GM23338 (cell line): ENCODE measurements at regions not wholly inside any gene's neighbourhood (a gene's known extent, or its start where the extent isn't known, plus 50 kb on each side); places are given as distances from the start of the nearest gene placed in this dataset.

ENCODE experiments used
- ATAC-seq: fragments of 200-7000 bp; cut with Tn5 transposase; 3 replicates; pipeline ENCODE4 v1.9.1; 2020
- DNase-seq: peaks from one replicate; pipeline ENCODE4 v3.0.0-alpha.2; 2015; ENCODE audit warnings: low spot score
- H2AFZ ChIP-seq: fragments of 200-600 bp; sonication (generic); 2 replicates; pipeline ENCODE4 v1.8.0; 2016; ENCODE audit warnings: antibody characterized with exemption, mild to moderate bottlenecking, moderate library complexity
- H3F3A ChIP-seq: fragments of 200-600 bp; sonication (generic); replicated peaks from 2 replicates; pipeline ENCODE4 v1.8.0; 2017; ENCODE audit warnings: antibody characterized with exemption, mixed run types, low read depth
- H3K27ac ChIP-seq: fragments of 200-600 bp; sonication (generic); 2 replicates; pipeline ENCODE4 v1.6.1; 2016; ENCODE audit warnings: low read depth
- H3K27me3 ChIP-seq: fragments of 200-600 bp; sonication (generic); 2 replicates; pipeline ENCODE4 v1.8.0; 2016; ENCODE audit warnings: mild to moderate bottlenecking, mixed run types, moderate library complexity; ENCODE audit not compliant: insufficient read depth
- H3K36me3 ChIP-seq: fragments of 200-600 bp; sonication (generic); 2 replicates; pipeline ENCODE4 v1.8.0; 2016; ENCODE audit warnings: mild to moderate bottlenecking; ENCODE audit not compliant: insufficient read depth
- H3K4me1 ChIP-seq: fragments of 200-600 bp; sonication (generic); 2 replicates; pipeline ENCODE4 v1.8.0; 2016; ENCODE audit warnings: mild to moderate bottlenecking, moderate library complexity; ENCODE audit not compliant: insufficient read depth
- H3K4me2 ChIP-seq: fragments of 200-600 bp; sonication (generic); 2 replicates; pipeline ENCODE4 v1.7.1; 2017; ENCODE audit warnings: mixed run types
- H3K4me3 ChIP-seq: fragments of 200-600 bp; sonication (generic); 2 replicates; pipeline ENCODE4 v1.6.1; 2016; ENCODE audit warnings: mixed run types
- H3K79me2 ChIP-seq: fragments of 200-600 bp; sonication (generic); replicated peaks from 2 replicates; pipeline ENCODE4 v1.8.0; 2017; ENCODE audit warnings: mild to moderate bottlenecking; ENCODE audit not compliant: insufficient read depth
- H3K9me2 ChIP-seq: fragments of 200-600 bp; sonication (generic); 2 replicates; pipeline ENCODE4 v1.8.0; 2017; ENCODE audit not compliant: insufficient read depth
- H4K20me1 ChIP-seq: fragments of 200-600 bp; sonication (generic); replicated peaks from 2 replicates; pipeline ENCODE4 v1.8.0; 2017; ENCODE audit warnings: mild to moderate bottlenecking; ENCODE audit not compliant: insufficient read depth
- H3K27ac Mint-ChIP-seq: 2 replicates; pipeline ENCODE4 v1.8.0; 2020; ENCODE audit warnings: inconsistent platforms, mild to moderate bottlenecking, moderate library complexity, mixed read lengths
- H3K27me3 Mint-ChIP-seq: 3 replicates; pipeline ENCODE4 v1.8.0; 2022; ENCODE audit warnings: low read depth, mild to moderate bottlenecking, moderate library complexity, mixed read lengths, inconsistent platforms; ENCODE audit not compliant: insufficient read depth, poor library complexity
- H3K36me3 Mint-ChIP-seq: 3 replicates; pipeline ENCODE4 v1.8.0; 2021; ENCODE audit warnings: low read depth, mild to moderate bottlenecking, inconsistent platforms, moderate library complexity, mixed read lengths
- H3K4me1 Mint-ChIP-seq: 3 replicates; pipeline ENCODE4 v1.8.0; 2020; ENCODE audit warnings: mild to moderate bottlenecking, inconsistent platforms, mixed read lengths
- H3K4me3 Mint-ChIP-seq: 3 replicates; pipeline ENCODE4 v1.8.0; 2021; ENCODE audit warnings: moderate library complexity, mild to moderate bottlenecking, inconsistent platforms, mixed read lengths
- H3K9me3 Mint-ChIP-seq: 3 replicates; pipeline ENCODE4 v1.8.0; 2020; ENCODE audit warnings: moderate library complexity, mild to moderate bottlenecking, inconsistent platforms, mixed read lengths
- CREB1 ChIP-seq: fragments of 250-450 bp; sonication (Bioruptor Pico); IDR thresholded peaks from 2 replicates; pipeline ENCODE4 v1.5.0; 2020; ENCODE audit warnings: low read depth, mild to moderate bottlenecking, moderate library complexity
- CTCF ChIP-seq, 2 experiments: fragments of 200-600 bp in 1 of 2; sonication (generic) in 1 of 2; conservative IDR thresholded peaks; 2 replicates each; pipeline versions ENCODE4 v1.5.1 to v1.6.1; 2016 to 2017; ENCODE audit warnings: antibody characterized with exemption in 2 of 2, low read depth in 2 of 2, mild to moderate bottlenecking in 2 of 2, moderate library complexity in 1 of 2
- EZH2 ChIP-seq: fragments of 200-600 bp; sonication (generic); IDR thresholded peaks from one replicate; pipeline ENCODE4 v1.8.0; 2017; ENCODE audit warnings: antibody characterized with exemption, mild to moderate bottlenecking, low read depth; ENCODE audit not compliant: unreplicated experiment
- EZH2phosphoT487 ChIP-seq: fragments of 200-600 bp; sonication (generic); IDR thresholded peaks from one replicate; pipeline ENCODE4 v1.8.1; 2018; ENCODE audit warnings: antibody characterized with exemption; ENCODE audit not compliant: unreplicated experiment
- NANOG ChIP-seq: IDR thresholded peaks from 2 replicates; pipeline ENCODE4 v1.6.1; 2016; ENCODE audit warnings: antibody characterized with exemption, borderline replicate concordance
- ZNF114 ChIP-seq: fragments of 250-450 bp; sonication (Bioruptor Pico); IDR thresholded peaks from 2 replicates; pipeline ENCODE4 v1.5.0; 2020; ENCODE audit warnings: mild to moderate bottlenecking, moderate library complexity
- TF ChIP-seq, protein P1 (sequence below): fragments of 250-450 bp; sonication (Bioruptor Pico); IDR thresholded peaks from 2 replicates; pipeline ENCODE4 v1.5.0; 2020; ENCODE audit warnings: mild to moderate bottlenecking, moderate library complexity
- TF ChIP-seq, protein P2 (sequence below): IDR thresholded peaks from one replicate; pipeline ENCODE4 v1.6.1; 2018; ENCODE audit warnings: antibody characterized with exemption; ENCODE audit not compliant: unreplicated experiment

DNA sequence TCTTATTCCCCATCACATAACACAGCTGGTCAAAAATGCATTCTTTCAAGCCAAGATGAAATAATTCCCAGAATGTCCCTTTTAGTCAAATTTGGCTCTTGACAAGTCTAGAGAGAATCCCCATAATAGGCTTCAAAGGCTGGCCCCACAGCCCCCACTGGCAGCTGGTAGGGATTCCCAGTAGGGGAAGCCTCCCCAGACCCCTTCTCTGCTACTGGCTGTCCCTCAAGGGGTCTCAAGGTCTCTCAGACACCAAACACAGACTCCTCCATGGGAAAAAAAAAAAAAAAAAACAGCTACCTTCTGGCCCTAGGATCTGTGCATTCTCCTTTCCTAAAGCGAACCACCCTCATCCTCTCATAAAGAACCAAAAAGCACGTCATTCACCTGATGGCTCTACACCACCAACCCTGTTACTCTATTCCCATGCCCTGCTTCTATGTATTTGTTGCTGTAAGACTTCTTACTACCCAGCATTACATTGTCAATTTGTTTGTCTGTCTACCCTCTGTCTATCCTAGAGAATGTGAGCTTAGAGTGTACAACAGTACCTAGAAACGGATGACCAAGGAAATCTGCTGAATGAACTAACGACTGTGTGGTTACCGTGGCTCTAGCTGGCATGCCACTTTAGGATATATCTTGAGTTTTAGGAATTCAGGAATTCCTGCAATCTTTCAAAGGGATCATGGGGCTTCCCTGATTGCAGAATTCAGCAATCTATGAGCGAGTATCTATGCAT is 164.1 kb upstream of the NSMCE3 start (continued):
- TF ChIP-seq CTCF (conservative IDR thresholded peaks at IDR 0.05; ENCODE audit: low read depth in 2 of 2) = no peak
- no peak for TF ChIP-seq EZH2phosphoT487
- TF ChIP-seq, protein P1, sequence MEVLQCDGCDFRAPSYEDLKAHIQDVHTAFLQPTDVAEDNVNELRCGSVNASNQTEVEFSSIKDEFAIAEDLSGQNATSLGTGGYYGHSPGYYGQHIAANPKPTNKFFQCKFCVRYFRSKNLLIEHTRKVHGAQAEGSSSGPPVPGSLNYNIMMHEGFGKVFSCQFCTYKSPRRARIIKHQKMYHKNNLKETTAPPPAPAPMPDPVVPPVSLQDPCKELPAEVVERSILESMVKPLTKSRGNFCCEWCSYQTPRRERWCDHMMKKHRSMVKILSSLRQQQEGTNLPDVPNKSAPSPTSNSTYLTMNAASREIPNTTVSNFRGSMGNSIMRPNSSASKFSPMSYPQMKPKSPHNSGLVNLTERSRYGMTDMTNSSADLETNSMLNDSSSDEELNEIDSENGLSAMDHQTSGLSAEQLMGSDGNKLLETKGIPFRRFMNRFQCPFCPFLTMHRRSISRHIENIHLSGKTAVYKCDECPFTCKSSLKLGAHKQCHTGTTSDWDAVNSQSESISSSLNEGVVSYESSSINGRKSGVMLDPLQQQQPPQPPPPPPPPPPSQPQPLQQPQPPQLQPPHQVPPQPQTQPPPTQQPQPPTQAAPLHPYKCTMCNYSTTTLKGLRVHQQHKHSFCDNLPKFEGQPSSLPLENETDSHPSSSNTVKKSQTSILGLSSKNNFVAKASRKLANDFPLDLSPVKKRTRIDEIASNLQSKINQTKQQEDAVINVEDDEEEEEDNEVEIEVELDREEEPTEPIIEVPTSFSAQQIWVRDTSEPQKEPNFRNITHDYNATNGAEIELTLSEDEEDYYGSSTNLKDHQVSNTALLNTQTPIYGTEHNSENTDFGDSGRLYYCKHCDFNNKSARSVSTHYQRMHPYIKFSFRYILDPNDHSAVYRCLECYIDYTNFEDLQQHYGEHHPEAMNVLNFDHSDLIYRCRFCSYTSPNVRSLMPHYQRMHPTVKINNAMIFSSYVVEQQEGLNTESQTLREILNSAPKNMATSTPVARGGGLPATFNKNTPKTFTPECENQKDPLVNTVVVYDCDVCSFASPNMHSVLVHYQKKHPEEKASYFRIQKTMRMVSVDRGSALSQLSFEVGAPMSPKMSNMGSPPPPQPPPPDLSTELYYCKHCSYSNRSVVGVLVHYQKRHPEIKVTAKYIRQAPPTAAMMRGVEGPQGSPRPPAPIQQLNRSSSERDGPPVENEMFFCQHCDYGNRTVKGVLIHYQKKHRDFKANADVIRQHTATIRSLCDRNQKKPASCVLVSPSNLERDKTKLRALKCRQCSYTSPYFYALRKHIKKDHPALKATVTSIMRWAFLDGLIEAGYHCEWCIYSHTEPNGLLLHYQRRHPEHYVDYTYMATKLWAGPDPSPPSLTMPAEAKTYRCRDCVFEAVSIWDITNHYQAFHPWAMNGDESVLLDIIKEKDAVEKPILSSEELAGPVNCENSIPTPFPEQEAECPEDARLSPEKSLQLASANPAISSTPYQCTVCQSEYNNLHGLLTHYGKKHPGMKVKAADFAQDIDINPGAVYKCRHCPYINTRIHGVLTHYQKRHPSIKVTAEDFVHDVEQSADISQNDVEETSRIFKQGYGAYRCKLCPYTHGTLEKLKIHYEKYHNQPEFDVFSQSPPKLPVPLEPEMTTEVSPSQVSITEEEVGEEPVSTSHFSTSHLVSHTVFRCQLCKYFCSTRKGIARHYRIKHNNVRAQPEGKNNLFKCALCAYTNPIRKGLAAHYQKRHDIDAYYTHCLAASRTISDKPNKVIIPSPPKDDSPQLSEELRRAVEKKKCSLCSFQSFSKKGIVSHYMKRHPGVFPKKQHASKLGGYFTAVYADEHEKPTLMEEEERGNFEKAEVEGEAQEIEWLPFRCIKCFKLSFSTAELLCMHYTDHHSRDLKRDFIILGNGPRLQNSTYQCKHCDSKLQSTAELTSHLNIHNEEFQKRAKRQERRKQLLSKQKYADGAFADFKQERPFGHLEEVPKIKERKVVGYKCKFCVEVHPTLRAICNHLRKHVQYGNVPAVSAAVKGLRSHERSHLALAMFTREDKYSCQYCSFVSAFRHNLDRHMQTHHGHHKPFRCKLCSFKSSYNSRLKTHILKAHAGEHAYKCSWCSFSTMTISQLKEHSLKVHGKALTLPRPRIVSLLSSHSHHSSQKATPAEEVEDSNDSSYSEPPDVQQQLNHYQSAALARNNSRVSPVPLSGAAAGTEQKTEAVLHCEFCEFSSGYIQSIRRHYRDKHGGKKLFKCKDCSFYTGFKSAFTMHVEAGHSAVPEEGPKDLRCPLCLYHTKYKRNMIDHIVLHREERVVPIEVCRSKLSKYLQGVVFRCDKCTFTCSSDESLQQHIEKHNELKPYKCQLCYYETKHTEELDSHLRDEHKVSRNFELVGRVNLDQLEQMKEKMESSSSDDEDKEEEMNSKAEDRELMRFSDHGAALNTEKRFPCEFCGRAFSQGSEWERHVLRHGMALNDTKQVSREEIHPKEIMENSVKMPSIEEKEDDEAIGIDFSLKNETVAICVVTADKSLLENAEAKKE = no peak
- TF ChIP-seq NANOG = no peak
- no peak for TF ChIP-seq ZNF114 (CRISPR knock-in tag)
- TF ChIP-seq CREB1 (CRISPR knock-in tag) = no peak
- TF ChIP-seq EZH2 = no peak

GRCh38 chr15:29433050-29433318 is 163.4 kb upstream of the NSMCE3 start:
- Mint-ChIP-seq H3K4me1 (peaks cover 22% of the 10 kb centered on the region), H3K4me3 (no peak overlapping the region), H3K36me3 (peaks cover 3% of the 10 kb centered on the region; the same call in 2 of the 3 replicates), H3K27me3 (no peaks in the 10 kb centered on the region), H3K9me3 (no peaks in the 10 kb centered on the region), H3K27ac (no peak overlapping the region)
- H3K27ac ChIP-seq = no peak overlapping the region
- no peaks in the 10 kb centered on the region for H3K27me3 ChIP-seq
- no peaks in the 10 kb centered on the region for H3K9me2 ChIP-seq
- peaks cover 4% of the 10 kb centered on the region; the same call in 1 of the 2 replicates for H3K4me1 ChIP-seq
- H3K79me2 ChIP-seq = no peaks in the 10 kb centered on the region
- no peaks in the 10 kb centered on the region for H3F3A ChIP-seq
- H4K20me1 ChIP-seq = no peaks in the 10 kb centered on the region
- no peak overlapping the region for H3K4me2 ChIP-seq
- no peak overlapping the region for H3K4me3 ChIP-seq
- H2AFZ ChIP-seq = no peak overlapping the region
- no peaks in the 10 kb centered on the region for H3K36me3 ChIP-seq
- ATAC-seq = no peak
- no peak for DNase-seq
- TF ChIP-seq, protein P2, sequence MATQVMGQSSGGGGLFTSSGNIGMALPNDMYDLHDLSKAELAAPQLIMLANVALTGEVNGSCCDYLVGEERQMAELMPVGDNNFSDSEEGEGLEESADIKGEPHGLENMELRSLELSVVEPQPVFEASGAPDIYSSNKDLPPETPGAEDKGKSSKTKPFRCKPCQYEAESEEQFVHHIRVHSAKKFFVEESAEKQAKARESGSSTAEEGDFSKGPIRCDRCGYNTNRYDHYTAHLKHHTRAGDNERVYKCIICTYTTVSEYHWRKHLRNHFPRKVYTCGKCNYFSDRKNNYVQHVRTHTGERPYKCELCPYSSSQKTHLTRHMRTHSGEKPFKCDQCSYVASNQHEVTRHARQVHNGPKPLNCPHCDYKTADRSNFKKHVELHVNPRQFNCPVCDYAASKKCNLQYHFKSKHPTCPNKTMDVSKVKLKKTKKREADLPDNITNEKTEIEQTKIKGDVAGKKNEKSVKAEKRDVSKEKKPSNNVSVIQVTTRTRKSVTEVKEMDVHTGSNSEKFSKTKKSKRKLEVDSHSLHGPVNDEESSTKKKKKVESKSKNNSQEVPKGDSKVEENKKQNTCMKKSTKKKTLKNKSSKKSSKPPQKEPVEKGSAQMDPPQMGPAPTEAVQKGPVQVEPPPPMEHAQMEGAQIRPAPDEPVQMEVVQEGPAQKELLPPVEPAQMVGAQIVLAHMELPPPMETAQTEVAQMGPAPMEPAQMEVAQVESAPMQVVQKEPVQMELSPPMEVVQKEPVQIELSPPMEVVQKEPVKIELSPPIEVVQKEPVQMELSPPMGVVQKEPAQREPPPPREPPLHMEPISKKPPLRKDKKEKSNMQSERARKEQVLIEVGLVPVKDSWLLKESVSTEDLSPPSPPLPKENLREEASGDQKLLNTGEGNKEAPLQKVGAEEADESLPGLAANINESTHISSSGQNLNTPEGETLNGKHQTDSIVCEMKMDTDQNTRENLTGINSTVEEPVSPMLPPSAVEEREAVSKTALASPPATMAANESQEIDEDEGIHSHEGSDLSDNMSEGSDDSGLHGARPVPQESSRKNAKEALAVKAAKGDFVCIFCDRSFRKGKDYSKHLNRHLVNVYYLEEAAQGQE = no peak
- TF ChIP-seq NANOG = no peak
